ENCODE measurements at regions not wholly inside any gene's neighbourhood (a gene's known extent, or its start where the extent isn't known, plus 50 kb on each side); places are given as distances from the start of the nearest gene placed in this dataset.

GRCh38 chr14:71725922-71726579 is 206.2 kb upstream of the RGS6 start:
- FAIRE-seq, result no peak

- FAIRE-seq, result no peak
Observed at GRCh38 chr14:71726580-71727021, 205.6 kb upstream of the RGS6 start.

- FAIRE-seq, result no peak
Observed at GRCh38 chr14:71728386-71728785, 203.8 kb upstream of the RGS6 start.

GRCh38 chr14:71729596-71729995 is 202.6 kb upstream of the RGS6 start:
- no peak for FAIRE-seq

- FAIRE-seq, result no peak
Observed at GRCh38 chr14:71730471-71730870, 201.8 kb upstream of the RGS6 start.

- FAIRE-seq, result no peak
Observed at GRCh38 chr14:71731096-71731495, 201.1 kb upstream of the RGS6 start.

- FAIRE-seq, result no peak
Observed at GRCh38 chr14:71733210-71733883, 198.9 kb upstream of the RGS6 start.

- no peak for FAIRE-seq
Observed at GRCh38 chr14:71734076-71734475, 198.2 kb upstream of the RGS6 start.

- no peak for FAIRE-seq
Observed at GRCh38 chr14:71734885-71735284, 197.3 kb upstream of the RGS6 start.

GRCh38 chr14:71737760-71738159 is 194.5 kb upstream of the RGS6 start:
- FAIRE-seq, result no peak

GRCh38 chr14:71739273-71739990 is 192.8 kb upstream of the RGS6 start:
- FAIRE-seq, result no peak

- no peak for FAIRE-seq
Observed at GRCh38 chr14:71741241-71741640, 191.0 kb upstream of the RGS6 start.

- no peak for FAIRE-seq
Observed at GRCh38 chr14:71742485-71742884, 189.7 kb upstream of the RGS6 start.

- no peak for FAIRE-seq
Observed at GRCh38 chr14:71745072-71745471, 187.2 kb upstream of the RGS6 start.

- no peak for FAIRE-seq
Observed at GRCh38 chr14:71748196-71748595, 184.0 kb upstream of the RGS6 start.

- no peak for FAIRE-seq
Observed at GRCh38 chr14:71749613-71750238, 182.5 kb upstream of the RGS6 start.

- FAIRE-seq, result no peak
Observed at GRCh38 chr14:71751264-71751663, 181.0 kb upstream of the RGS6 start.

- no peak for FAIRE-seq
Observed at GRCh38 chr14:71752111-71752738, 180.0 kb upstream of the RGS6 start.

GRCh38 chr14:71753126-71753830 is 179.0 kb upstream of the RGS6 start:
- FAIRE-seq, result no peak

GRCh38 chr14:71753976-71754375 is 178.3 kb upstream of the RGS6 start:
- FAIRE-seq, result no peak

- FAIRE-seq, result no peak
Observed at GRCh38 chr14:71754422-71755095, 177.7 kb upstream of the RGS6 start.

Measured in A204.1 (cell line).